ENCODE measurements at regions not wholly inside any gene's neighbourhood (a gene's known extent, or its start where the extent isn't known, plus 50 kb on each side); places are given as distances from the start of the nearest gene placed in this dataset.

- Histone ChIP-seq H3K4me1 (ENCODE audit: insufficient read depth, poor library complexity, severe bottlenecking) (no peaks in the 10 kb centered on the region), H3K27ac (ENCODE audit: poor library complexity, severe bottlenecking) (no peak overlapping the region), H3K9me3 (ENCODE audit: severe bottlenecking) (no peaks in the 10 kb centered on the region), H3K36me3 (ENCODE audit: low read depth) (no peaks in the 10 kb centered on the region), H3K27me3 (ENCODE audit: insufficient read depth, poor library complexity, severe bottlenecking) (peaks cover 26% of the 10 kb centered on the region), H3K4me3 (ENCODE audit: severe bottlenecking) (no peak overlapping the region)
- no peak for TF ChIP-seq CTCF (IDR thresholded peaks at IDR 0.05; ENCODE audit: poor library complexity, severe bottlenecking)
- DNase-seq (ENCODE audit: low spot score) (no peak), ATAC-seq (ENCODE audit: low read depth) (no peak; the same call in 2 of the 3 replicates)
Observed at GRCh38 chr3:180743813-180744590, 64.7 kb upstream of the CCDC39 start.

DNA sequence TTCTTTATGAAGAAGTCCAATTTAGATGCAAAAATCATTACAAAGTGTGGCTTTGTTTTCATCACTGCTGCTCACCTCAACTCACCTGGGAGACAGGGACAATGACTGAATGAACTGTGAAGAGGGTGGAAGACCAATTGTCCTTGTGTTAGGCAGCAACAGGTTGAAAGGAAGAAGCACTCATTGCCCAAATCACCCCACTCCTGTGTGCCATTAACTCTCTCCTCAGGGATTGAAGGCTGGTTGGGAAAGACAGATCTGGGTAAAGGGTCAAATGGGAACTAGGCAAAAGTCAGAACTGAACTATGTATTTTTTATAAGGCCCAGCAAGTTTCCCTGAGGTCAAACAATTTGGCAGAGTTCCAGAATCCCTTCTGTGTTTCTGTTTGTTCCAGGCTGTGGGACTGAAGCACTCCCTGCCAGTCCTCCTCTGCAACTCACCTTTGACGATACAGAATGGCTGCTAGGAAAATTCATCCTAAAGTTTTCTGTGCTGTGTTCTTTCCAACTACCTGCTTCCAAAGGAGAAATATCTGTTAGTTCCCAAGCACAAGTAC is 68.6 kb upstream of the CCDC39 start:
- Histone ChIP-seq H3K27ac (ENCODE audit: poor library complexity, severe bottlenecking) (no peak overlapping the region), H3K27me3 (ENCODE audit: insufficient read depth, poor library complexity, severe bottlenecking) (peaks cover 19% of the 10 kb centered on the region), H3K9me3 (ENCODE audit: severe bottlenecking) (no peaks in the 10 kb centered on the region), H3K4me1 (ENCODE audit: insufficient read depth, poor library complexity, severe bottlenecking) (no peaks in the 10 kb centered on the region), H3K36me3 (ENCODE audit: low read depth) (no peaks in the 10 kb centered on the region), H3K4me3 (ENCODE audit: severe bottlenecking) (no peak overlapping the region)
- TF ChIP-seq CTCF (IDR thresholded peaks at IDR 0.05; ENCODE audit: poor library complexity, severe bottlenecking): no peak
- no peak for ATAC-seq (ENCODE audit: low read depth)
- DNase-seq (ENCODE audit: low spot score): no peak

- TF ChIP-seq CTCF (IDR thresholded peaks at IDR 0.05; ENCODE audit: poor library complexity, severe bottlenecking): no peak
- no peaks in the 10 kb centered on the region for H3K36me3 ChIP-seq (ENCODE audit: low read depth)
- no peak overlapping the region for H3K4me3 ChIP-seq (ENCODE audit: severe bottlenecking)
- ATAC-seq (ENCODE audit: low read depth) (0 out of 3 replicates have a peak, but pooled peaks have one; percentile 25), DNase-seq (ENCODE audit: low spot score) (no peak)
- no peaks in the 10 kb centered on the region for H3K4me1 ChIP-seq (ENCODE audit: insufficient read depth, poor library complexity, severe bottlenecking)
- H3K27me3 ChIP-seq (ENCODE audit: insufficient read depth, poor library complexity, severe bottlenecking): peaks cover 4% of the 10 kb centered on the region
- H3K9me3 ChIP-seq (ENCODE audit: severe bottlenecking): no peaks in the 10 kb centered on the region
- H3K27ac ChIP-seq (ENCODE audit: poor library complexity, severe bottlenecking): no peak overlapping the region
Observed at GRCh38 chr3:180749322-180749721, 70.0 kb upstream of the CCDC39 start.

GRCh38 chr3:180749796-180750195 is 70.5 kb upstream of the CCDC39 start:
- no peak for ATAC-seq (ENCODE audit: low read depth)

More at GRCh38 chr3:180749796-180750195, 70.5 kb upstream of the CCDC39 start:
- H3K27me3 ChIP-seq (ENCODE audit: insufficient read depth, poor library complexity, severe bottlenecking): peaks cover 1% of the 10 kb centered on the region
- H3K4me1 ChIP-seq (ENCODE audit: insufficient read depth, poor library complexity, severe bottlenecking): no peaks in the 10 kb centered on the region
- H3K27ac ChIP-seq (ENCODE audit: poor library complexity, severe bottlenecking): no peak overlapping the region
- DNase-seq (ENCODE audit: low spot score): no peak
- H3K4me3 ChIP-seq (ENCODE audit: severe bottlenecking): no peak overlapping the region
- TF ChIP-seq CTCF (IDR thresholded peaks at IDR 0.05; ENCODE audit: poor library complexity, severe bottlenecking): no peak
- H3K36me3 ChIP-seq (ENCODE audit: low read depth): no peaks in the 10 kb centered on the region
- H3K9me3 ChIP-seq (ENCODE audit: severe bottlenecking): no peaks in the 10 kb centered on the region
